HG02588 (cell line): ENCODE measurements at regions not wholly inside any gene's neighbourhood (a gene's known extent, or its start where the extent isn't known, plus 50 kb on each side); places are given as distances from the start of the nearest gene placed in this dataset.

Source experiments
- ATAC-seq: cut with Tn5 transposase; IDR thresholded peaks from one replicate; pipeline ENCODE4 v1.9.1; 2021; ENCODE audit warnings: mild to moderate bottlenecking, moderate library complexity; ENCODE audit not compliant: unreplicated experiment

DNA sequence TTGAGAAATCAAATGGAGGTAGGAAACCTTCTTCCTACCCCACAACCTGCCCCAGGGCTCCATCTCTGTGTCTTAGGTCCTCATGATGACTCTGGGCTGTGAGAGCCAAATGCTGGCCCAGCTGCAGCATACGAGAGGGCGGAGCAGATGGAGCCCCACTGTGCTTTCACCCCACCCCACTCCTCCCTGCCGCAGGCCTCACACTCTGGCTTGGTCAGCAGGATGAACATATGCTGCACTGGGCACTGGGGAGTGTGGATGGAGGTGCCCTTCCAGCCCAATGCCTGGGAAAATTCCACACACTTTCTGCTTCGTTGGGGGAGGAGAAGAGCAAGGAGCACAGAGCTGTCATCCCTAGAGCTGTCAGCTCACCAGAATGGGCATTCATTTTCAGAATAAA is 271.6 kb upstream of the CADM1 start:
- ATAC-seq: no peak

- ATAC-seq: no peak
Observed at GRCh38 chr11:115774756-115775155, 270.5 kb upstream of the CADM1 start.

- ATAC-seq: no peak
Observed at GRCh38 chr11:115769891-115770290, 265.7 kb upstream of the CADM1 start.

DNA sequence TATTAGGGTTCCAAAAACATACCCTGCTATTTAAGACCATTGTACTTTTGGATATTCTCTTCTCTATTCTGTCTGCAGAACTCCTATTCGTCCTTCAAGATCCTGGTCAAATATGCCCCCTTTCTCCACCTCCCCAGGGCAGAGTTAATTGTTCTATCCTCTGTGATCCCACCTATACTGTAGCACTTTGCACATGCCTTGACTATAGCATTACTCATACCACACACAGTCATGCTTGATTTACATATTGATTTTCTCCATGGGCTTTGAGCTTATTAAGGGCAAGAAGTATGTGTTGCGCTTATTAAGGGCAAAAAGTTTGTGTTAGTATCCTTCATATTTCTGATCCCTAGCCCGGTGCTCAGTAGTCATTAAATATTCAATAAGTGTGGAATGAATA is 263.7 kb upstream of the CADM1 start:
- no peak for ATAC-seq

DNA sequence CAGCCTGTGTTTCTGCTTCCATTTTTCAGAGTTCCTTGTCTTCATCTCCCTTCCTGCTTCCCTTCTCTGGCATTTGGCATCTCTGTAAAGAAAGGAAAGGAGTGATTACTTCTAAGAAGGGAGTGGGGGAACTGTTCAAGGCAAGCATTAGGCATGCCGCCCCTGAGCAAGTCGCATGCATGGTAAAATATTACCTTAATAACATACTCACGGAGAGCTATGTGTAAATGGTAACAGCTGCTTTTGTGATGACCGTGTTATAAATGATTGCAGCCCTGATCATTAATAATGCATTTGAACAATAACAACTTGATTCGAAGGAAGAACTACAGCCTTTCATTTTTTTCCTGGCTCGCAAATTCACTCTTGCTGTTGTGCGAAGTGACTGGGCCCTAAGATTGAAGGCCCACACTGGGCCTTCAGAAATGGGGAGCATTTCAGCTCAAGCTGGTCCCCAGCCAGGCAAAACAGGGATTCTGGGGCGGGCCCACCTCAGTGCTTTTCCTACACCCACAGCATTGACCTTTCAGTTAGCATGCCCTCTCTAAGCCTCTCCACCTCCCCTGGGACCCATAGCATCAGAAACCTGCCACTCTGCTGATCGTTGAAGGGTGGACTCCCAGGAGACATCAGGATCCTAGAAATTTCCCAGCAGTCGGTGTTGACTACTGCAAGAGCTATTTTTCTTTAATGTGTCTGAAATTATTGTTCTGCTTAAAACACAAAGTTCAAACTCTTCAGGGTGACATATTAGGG is 263.0 kb upstream of the CADM1 start:
- no peak for ATAC-seq

DNA sequence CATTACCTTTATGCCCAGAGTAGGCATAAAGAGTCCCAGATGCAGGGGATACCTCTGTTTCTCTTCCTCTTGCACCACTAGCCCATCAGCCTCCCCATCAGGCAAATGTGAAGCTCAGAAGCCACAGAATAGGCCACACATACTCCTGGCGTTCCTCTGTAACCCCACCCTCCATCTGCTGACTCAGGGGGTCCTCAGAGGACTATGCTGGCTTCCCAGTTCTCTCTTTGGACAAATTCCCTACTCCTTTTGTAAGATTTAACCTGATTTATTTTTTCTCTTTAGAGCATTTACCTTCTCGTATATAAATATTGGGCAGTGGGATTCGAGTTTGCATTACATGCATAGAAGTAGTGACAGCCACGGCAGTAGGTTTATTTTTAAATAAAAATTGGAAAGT is 262.3 kb upstream of the CADM1 start:
- ATAC-seq: no peak

- no peak for ATAC-seq
Observed at GRCh38 chr11:115765803-115766239, 261.6 kb upstream of the CADM1 start.

GRCh38 chr11:115764176-115764575 is 260.0 kb upstream of the CADM1 start:
- ATAC-seq: no peak

GRCh38 chr11:115761817-115762216 is 257.6 kb upstream of the CADM1 start:
- no peak for ATAC-seq

DNA sequence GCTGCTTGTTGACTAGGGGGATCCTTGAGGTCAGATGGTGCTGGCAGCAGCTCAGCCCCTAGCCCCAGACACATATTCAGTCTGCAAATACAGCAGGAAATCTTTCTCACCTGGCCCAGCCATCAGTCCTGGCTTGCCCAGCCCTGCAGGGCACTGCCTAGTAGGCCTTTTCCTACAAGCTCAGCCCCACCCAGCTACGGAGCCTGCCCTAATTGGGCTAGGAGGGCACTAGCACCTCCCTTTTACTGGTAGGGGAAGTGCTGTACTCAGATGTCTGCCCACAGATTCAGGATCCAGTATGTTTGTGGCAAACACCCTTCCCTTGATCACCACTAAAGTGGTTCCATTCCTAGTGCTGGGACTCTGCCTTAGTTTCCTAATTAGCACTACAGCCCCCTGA is 257.1 kb upstream of the CADM1 start:
- no peak for ATAC-seq

DNA sequence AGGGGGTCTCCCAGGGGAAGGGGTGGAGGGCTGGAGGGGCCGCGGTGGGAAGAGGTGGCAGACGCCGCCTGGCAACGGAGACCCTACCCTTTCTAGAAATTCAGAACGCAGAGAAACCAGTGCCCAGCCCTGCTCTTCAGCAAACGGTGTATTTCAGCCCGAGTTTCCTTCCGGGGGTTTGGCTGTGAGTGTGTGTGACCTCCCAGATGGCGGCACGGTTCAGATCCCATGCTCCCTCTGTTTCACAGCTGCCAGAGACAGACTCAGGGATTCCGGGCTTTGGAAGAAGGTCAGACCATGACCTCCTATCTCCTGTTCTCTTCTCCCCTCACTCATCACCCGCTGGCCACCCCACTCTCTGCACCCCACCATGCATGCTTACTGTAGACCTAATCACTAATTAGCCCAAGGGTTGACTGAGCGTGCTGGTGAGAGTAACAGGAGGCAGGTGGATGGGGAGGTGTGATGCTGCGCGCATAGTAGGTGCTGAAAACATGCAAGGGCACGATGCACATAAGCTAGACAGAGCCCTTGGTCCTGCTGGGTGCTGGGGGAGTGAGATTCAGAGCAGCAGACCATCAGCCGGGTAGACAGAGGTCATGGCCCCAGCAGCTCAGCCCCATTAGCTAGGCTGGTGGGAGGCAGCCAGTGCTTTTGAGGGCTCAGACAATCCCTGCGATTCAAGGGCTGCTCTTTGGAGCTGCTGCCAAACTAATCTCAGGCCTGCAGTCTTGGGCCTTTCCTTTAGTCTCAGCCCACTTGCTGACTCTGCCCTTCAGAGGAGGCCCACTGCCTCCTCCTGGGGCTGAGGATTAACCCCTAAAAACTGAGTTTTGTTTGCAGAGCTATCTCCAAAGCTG is 256.5 kb upstream of the CADM1 start:
- ATAC-seq: no peak

GRCh38 chr11:115759622-115760460 is 255.6 kb upstream of the CADM1 start:
- ATAC-seq: no peak

- ATAC-seq: no peak
Observed at GRCh38 chr11:115758011-115758410, 253.8 kb upstream of the CADM1 start.

DNA sequence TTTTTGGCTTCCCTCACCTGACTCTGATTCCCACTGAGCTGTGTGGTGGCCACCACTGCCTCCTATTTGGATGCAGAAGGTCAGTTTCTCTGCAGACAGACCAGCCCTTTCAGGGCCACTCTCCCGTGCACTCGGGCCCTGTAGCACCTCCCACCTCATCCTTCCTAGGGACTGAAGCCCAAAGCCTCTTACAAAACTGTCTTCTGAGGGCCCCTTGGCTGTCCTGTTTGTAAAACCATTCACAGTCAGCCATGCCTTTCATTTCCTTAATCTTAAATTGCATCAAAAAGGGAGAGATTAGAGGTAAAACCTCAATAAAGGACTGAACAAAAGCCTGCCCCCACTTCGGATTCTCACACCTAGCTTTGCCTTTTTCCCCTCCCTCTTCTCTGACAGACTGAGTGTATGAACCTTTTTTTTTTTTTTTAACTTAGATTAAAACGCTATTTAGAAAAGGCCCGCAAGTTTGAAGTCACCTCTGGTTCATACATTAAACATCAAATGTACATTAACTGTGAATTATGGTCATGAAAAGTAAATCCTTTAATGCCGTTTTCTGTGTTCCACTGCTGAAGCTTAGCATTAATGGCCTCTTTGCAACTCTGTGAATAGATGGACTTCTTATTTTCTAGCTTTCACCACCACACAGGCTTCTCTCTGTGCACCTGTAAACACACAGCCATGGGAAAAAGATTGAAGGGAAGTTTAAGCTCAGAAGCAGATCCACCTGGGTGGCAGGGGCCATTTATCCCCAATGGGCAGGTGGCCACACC is 247.2 kb upstream of the CADM1 start:
- no peak for ATAC-seq

GRCh38 chr11:115745610-115746512 is 241.6 kb upstream of the CADM1 start:
- ATAC-seq: no peak

DNA sequence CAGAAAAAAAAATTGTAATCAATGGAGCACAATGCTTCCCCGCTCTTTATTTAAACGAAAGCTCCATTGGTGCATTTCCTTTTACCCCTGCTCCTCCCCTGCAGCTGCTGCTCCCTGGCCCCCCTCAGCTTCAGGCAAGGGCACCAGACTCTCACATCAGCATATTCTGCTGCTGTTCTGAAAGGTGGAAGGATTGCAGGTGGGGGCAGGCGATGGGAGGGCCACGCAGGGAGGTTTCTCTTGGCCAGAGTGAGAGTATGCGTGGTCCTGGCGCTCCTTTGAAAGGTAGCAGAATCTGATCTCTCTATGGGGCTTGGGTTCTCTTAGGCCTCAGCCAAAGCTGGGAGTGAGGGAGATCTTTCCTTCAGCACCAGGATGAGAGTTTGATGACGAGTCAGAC is 240.9 kb upstream of the CADM1 start:
- ATAC-seq: no peak

GRCh38 chr11:115743719-115744118 is 239.5 kb upstream of the CADM1 start:
- ATAC-seq: no peak

- no peak for ATAC-seq
Observed at GRCh38 chr11:115741376-115742107, 237.3 kb upstream of the CADM1 start.

DNA sequence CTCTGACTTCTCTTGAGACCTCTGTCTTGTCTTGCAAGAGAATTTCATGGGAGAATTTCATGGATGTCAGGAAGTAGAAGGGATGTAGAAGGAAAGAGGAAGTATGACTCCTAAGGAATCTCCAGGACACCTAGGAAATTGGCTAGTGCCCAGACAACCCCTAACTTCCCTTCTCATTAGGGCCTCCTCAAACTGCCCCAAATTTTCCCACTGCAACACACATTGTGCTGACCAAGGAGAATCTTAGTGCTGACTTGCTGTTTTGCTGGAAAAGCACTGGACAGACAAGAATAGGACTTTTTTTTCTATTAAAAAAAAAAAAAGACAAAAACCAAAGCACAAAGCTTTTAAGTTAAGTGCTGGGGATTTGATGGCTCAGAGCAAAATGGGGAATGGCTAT is 236.1 kb upstream of the CADM1 start:
- no peak for ATAC-seq
